Neutrophil (primary cell): ENCODE measurements at regions not wholly inside any gene's neighbourhood (a gene's known extent, or its start where the extent isn't known, plus 50 kb on each side); places are given as distances from the start of the nearest gene placed in this dataset.

ENCODE experiments used
- H3K27ac ChIP-seq: fragments of 200-600 bp; sonication (generic); 2 replicates; pipeline ENCODE4 v1.5.1; 2016; ENCODE audit warnings: mild to moderate bottlenecking, moderate library complexity
- H3K27me3 ChIP-seq: fragments of 200-600 bp; sonication (generic); 2 replicates; pipeline ENCODE4 v1.6.0; 2016; ENCODE audit warnings: mild to moderate bottlenecking
- H3K36me3 ChIP-seq: fragments of 200-600 bp; sonication (generic); 2 replicates; pipeline ENCODE4 v1.5.1; 2017
- H3K4me1 ChIP-seq, 2 experiments: fragments of 200-600 bp in 1 of 2; sonication (generic) in 1 of 2; 1 replicate in 1 of 2; 2 replicates in 1 of 2; pipeline versions ENCODE4 v1.5.1 to v1.6.1; 2013 to 2016; ENCODE audit warnings: low read depth in 1 of 2, low read length in 1 of 2, mild to moderate bottlenecking in 1 of 2, moderate library complexity in 1 of 2; ENCODE audit not compliant: control insufficient read depth in 1 of 2, insufficient read depth in 1 of 2
- H3K4me3 ChIP-seq, 2 experiments: fragments of 200-600 bp in 1 of 2; sonication (generic) in 1 of 2; 1 replicate in 1 of 2; 2 replicates in 1 of 2; pipeline ENCODE4 v1.5.1; 2013 to 2016; ENCODE audit warnings: low read depth in 1 of 2, low read length in 1 of 2, mild to moderate bottlenecking in 1 of 2, moderate library complexity in 1 of 2
- H3K9me3 ChIP-seq: fragments of 200-600 bp; sonication (generic); 2 replicates; pipeline ENCODE4 v1.5.1; 2016
- CTCF ChIP-seq: fragments of 200-600 bp; sonication (generic); IDR thresholded peaks from 2 replicates; pipeline ENCODE4 v1.5.1; 2016; ENCODE audit warnings: antibody characterized with exemption

GRCh38 chr7:27349621-27350020 is 107.0 kb downstream of the EVX1 start:
- H3K9me3 ChIP-seq = no peaks in the 10 kb centered on the region
- no peak overlapping the region for H3K4me3 ChIP-seq
- H3K36me3 ChIP-seq = no peaks in the 10 kb centered on the region
- H3K4me1 ChIP-seq = no peaks in the 10 kb centered on the region
- H3K27ac ChIP-seq = no peak overlapping the region
- no peak for TF ChIP-seq CTCF
- H3K27me3 ChIP-seq = peaks cover 27% of the 10 kb centered on the region

- H3K4me1 ChIP-seq = no peaks in the 10 kb centered on the region
- TF ChIP-seq CTCF = no peak
- no peak overlapping the region for H3K27ac ChIP-seq
- no peaks in the 10 kb centered on the region for H3K9me3 ChIP-seq
- H3K36me3 ChIP-seq = no peaks in the 10 kb centered on the region
- H3K4me3 ChIP-seq = no peak overlapping the region
- H3K27me3 ChIP-seq = peaks cover 41% of the 10 kb centered on the region
Observed at GRCh38 chr7:27351137-27351536, 108.5 kb downstream of the EVX1 start.

GRCh38 chr7:27351786-27352185 is 109.2 kb downstream of the EVX1 start:
- H3K36me3 ChIP-seq = no peaks in the 10 kb centered on the region
- no peaks in the 10 kb centered on the region for H3K4me1 ChIP-seq
- TF ChIP-seq CTCF = no peak
- peaks cover 45% of the 10 kb centered on the region for H3K27me3 ChIP-seq
- H3K9me3 ChIP-seq = no peaks in the 10 kb centered on the region
- no peak overlapping the region for H3K27ac ChIP-seq
- no peak overlapping the region for H3K4me3 ChIP-seq

- no peaks in the 10 kb centered on the region for H3K9me3 ChIP-seq
Observed at GRCh38 chr7:27359181-27360125, 116.9 kb downstream of the EVX1 start.

GRCh38 chr7:27361522-27361921 is 118.9 kb downstream of the EVX1 start:
- no peaks in the 10 kb centered on the region for H3K9me3 ChIP-seq
- TF ChIP-seq CTCF = no peak
- no peak overlapping the region for H3K27ac ChIP-seq
- no peaks in the 10 kb centered on the region for H3K36me3 ChIP-seq
- H3K27me3 ChIP-seq = peaks cover 13% of the 10 kb centered on the region
- no peak overlapping the region for H3K4me3 ChIP-seq
- H3K4me1 ChIP-seq = no peaks in the 10 kb centered on the region

More at GRCh38 chr7:27359181-27360125, 116.9 kb downstream of the EVX1 start:
- no peaks in the 10 kb centered on the region for H3K36me3 ChIP-seq
- TF ChIP-seq CTCF = no peak
- no peaks in the 10 kb centered on the region for H3K4me1 ChIP-seq
- peaks cover 30% of the 10 kb centered on the region for H3K27me3 ChIP-seq
- no peak overlapping the region for H3K27ac ChIP-seq
- no peak overlapping the region for H3K4me3 ChIP-seq
